ENCODE measurements at regions not wholly inside any gene's neighbourhood (a gene's known extent, or its start where the extent isn't known, plus 50 kb on each side); places are given as distances from the start of the nearest gene placed in this dataset.
"Not testable (repeated sequence)": the region's sequence is repeated elsewhere in the genome, so short reads cannot be mapped to it uniquely, and the experiment has no call there.

GRCh38 chr12:13552830-13553229, 356.3 kb downstream of the EMP1 start:
- DNase-seq = no peak

GRCh38 chr12:13547283-13547682, 350.8 kb downstream of the EMP1 start:
- no peak for DNase-seq

DNA sequence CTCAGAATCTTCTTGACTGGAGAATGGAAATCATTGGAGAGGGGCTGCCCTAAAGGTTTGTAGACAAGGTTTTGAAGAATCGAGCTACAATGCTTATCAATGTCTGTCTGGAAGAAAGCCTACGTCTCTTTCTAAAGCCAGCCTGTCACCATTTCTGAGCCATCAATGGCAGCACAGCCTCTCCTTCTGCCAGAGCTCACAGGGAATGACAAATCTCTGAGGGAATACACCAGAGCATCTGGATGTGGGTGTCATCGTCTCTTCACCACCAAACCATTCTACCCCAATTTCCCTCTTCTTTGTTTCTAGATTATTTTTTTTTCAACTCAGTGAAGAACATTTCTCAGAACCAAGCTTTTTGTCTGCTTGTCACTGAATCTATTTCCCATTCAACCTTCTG, 349.7 kb downstream of the EMP1 start:
- no peak for DNase-seq

DNA sequence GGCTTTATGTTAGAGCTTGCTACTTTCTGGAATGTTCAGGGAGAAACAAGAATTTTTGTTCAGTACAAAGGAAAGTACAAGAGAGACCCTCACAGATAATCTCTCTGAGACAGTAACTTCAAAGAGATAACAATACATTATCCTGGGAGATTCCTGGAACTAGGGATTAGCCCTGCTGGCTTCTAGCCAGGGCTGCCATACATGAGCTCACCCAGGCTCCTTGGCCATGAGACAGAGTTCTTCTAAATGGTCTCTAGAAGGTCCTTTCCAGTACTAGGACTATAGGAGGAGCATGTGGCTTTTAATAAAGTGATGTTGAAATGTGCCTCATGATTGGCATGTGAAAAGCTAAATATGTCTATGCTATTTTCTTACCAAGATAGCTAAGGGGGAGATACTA, 342.5 kb downstream of the EMP1 start:
- DNase-seq = no peak

DNA sequence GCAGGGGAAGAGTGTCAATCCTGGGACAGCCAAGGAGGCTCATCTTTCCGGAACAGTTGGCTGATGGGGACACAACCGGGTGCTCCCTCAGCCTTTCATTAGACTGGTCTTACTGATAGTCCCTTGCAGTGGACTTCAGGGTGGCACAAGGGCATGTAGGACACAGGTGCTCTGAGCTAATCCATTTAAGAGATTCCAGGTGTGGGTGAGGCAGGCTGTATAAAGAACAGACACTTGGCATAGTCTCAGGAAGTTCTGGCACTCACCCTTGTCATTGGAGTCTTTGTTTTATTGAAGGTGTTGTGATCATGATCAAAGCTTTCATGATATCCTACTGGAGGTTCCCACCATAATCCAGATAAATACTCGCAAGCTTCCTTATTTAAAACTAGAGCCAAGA, 341.6 kb downstream of the EMP1 start:
- no peak for DNase-seq

DNA sequence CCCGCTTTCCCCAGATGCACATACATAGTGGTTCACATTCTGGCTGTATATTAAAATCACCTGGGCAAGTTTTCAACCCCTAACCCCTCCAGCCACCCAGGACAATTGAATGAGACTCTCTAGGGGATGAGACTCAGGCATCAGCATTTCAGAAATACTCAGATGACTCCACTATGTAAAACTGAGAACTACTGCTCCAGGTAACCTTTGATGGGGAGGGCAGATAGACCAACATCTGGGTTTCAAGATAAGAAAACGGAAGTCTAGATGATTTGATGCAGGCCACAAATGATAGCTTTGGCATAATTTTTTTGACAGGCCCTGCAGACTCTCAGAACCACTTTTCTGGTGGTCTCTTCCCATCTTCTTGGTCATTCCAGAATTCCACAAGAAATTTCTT, 341.1 kb downstream of the EMP1 start:
- no peak for DNase-seq

- DNase-seq = no peak
Measured at GRCh38 chr12:13536219-13536910, 339.8 kb downstream of the EMP1 start.

GRCh38 chr12:13534645-13535398, 338.3 kb downstream of the EMP1 start:
- peak; percentile 68 to 71 for DNase-seq

DNA sequence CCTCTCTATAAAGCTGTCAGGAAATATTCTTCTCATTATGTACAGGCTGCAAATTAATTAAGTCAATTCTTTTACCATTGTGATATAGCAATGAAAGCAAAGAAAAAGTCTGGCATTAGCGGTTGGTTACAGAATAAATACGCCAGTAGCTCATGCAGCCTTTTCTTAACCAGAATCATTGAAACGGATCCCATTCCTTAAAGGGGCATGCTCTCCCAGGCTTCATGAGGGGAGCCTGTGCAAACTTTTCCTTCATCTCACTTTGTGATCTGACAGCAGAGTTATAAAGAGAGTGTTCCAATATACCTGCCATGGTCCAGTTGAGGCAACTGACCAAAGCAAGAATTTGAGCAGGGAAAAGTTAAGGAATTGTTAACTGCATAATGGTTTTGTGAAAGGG, 337.7 kb downstream of the EMP1 start:
- no peak for DNase-seq

GRCh38 chr12:13530966-13531365, 334.4 kb downstream of the EMP1 start:
- no peak for DNase-seq

GRCh38 chr12:13526185-13526921, 329.8 kb downstream of the EMP1 start:
- not testable (repeated sequence) for DNase-seq

- no peak for DNase-seq
Measured at GRCh38 chr12:13523536-13524307, 327.2 kb downstream of the EMP1 start.

GRCh38 chr12:13518034-13518433, 321.5 kb downstream of the EMP1 start:
- not testable (repeated sequence) for DNase-seq

DNA sequence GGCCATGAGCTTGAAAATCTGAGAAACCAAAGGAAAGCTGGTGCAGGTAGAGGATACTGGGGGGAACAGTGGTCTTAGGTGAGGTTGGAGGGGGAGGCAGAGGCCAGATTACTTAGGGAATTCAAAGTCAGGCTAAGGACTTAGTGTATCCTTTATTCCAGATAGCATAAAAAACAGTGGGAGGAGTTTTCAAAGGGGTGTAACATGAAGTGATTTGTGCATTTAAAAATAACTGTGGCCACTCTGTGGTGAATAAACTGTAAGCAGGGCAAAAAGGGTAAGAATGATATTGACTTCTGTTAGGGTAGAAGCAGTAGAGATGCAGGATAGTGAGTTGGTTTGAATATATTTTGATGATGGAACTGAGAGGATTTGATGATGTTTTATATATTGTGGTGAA, 313.2 kb downstream of the EMP1 start:
- DNase-seq = no peak

DNA sequence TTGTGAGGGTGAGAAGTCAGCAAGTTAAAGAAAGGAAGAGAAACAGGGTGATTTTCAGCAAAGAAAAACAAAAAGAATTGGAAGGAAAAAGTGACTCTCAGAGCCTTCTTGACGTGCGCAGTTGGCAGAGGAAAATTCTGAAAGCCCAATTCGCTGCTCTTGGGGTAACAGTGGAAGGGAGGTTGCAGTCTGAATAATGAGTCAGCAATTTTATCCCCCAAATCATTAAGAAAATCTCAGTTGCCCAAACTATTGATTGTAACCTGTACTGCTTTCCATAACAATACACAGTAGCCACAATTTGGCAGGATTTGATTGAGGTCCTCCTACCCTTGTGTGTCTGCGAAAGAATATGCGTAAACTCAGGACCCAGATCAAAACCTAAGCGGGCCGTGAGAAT, 309.1 kb downstream of the EMP1 start:
- no peak for DNase-seq

GRCh38 chr12:13505224-13505623, 308.7 kb downstream of the EMP1 start:
- no peak for DNase-seq

- no peak for DNase-seq
Measured at GRCh38 chr12:13504736-13505135, 308.2 kb downstream of the EMP1 start.

DNA sequence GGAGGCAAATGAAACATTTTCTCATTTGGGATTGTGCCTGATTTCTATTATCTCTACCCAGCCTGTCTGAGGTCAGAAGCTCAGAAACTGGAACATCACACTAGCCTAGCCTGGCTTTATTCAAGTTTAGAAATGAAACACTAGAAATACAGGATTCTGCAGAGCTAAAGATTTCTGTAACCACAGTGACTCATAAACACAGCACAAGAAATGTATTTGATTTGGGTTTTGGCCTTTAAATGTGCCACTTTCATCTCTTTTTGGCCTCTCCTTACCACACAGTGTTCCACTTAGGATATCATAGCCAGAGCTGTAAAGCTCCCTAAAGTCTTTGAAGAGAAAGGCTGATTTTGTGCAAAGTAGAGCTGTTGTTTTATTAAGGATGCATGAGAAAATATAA, 307.5 kb downstream of the EMP1 start:
- no peak for DNase-seq

DNA sequence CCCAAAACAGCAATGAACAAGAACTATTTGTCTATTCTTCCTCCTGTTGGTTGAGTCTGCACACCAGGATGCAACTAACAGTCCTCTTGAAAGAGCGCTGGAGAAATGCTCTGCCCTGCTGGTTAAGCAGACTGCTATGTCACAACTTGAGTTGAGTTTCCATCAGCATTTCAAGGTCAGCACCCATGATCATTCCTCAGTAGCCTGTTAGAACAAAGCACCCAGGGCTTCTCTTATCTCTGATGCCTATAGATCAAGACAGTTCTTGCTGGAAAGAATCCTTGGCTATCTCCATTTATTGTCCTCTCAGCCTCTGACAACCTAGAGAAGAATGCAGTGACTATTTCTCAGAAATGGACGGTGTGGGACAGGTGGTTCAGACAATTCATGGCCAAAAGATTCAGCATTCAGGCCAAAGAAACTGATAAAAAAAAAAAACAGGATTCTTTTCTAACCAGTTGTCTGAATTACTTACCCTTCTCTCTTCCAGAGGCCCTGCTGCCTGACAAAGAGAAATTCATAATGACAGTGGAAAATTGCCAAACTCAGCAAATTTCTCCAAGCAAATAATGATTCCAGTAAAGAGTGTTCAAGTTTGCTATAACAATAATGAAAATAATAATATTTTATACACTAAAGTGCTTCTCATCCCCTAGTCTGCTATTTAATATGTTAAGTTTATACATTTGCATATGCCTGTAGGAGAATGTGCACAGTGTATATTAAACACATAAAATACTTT, 306.7 kb downstream of the EMP1 start:
- no peak for DNase-seq

DNA sequence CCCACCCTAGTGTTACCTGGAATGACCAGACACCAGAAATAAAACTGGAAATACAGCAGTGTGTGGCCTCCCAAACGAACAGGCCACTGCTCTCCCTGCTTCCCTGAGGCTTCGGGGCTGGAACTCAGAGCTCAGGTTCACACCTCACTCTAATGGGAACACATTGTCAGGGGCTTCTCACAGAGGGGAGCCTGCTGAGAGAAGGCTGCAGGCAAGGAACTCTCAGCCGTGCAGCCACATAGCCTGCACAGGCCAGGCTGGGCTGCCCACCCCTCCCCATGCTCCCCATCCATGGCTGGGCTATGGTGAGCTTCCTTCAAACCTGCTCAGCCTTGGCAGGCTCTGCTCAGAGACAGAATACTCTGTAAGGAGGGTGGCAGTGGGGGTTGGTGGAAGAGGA, 302.5 kb downstream of the EMP1 start:
- no peak for DNase-seq

DNA sequence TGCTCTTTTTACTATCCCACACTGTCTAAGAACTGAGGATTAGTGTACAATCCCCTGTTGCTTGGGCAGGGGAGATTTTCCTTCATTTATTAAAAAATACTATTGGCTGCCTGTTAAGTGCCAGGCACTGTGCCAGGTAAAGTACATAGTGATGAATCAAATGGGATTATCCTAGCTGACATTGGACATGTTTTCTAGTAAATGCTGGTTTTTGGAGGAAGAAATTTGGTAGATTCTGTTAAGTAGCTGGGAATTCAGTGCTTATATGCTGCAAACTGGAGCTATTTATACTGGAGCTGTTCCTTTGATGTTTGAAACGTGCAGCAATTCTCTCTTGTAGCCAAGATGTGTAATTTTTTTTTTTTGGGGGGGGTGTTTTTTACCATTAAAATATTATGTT, 299.6 kb downstream of the EMP1 start:
- DNase-seq = no peak

GRCh38 chr12:13489246-13489645, 292.7 kb downstream of the EMP1 start:
- no peak for DNase-seq

Data from activated T-cell treated with anti-CD3 and anti-CD28 coated beads, Interleukin-2, amount 50 U/mL, for 48 hours (primary cell).